Thyroid gland (tissue), 4 donors: ENCODE measurements at regions not wholly inside any gene's neighbourhood (a gene's known extent, or its start where the extent isn't known, plus 50 kb on each side); places are given as distances from the start of the nearest gene placed in this dataset.

Experiments used
- DNase-seq, 2 donors: peaks; one replicate each; pipeline ENCODE4 v3.0.0-alpha.2; 2019
- H3K27ac ChIP-seq, 3 donors: fragments of 200-600 bp; sonication (generic); 1 replicate in 2 of 3; 2 replicates in 1 of 3; pipeline ENCODE4 v1.5.1; 2016 to 2019; ENCODE audit warnings: mild to moderate bottlenecking in 1 of 3, moderate library complexity in 1 of 3
- H3K27me3 ChIP-seq: fragments of 200-600 bp; sonication (generic); one replicate; pipeline ENCODE4 v1.5.1; 2019
- H3K36me3 ChIP-seq, 2 donors: fragments of 200-600 bp; sonication (generic); one replicate each; pipeline ENCODE4 v1.5.1; 2016 to 2019
- H3K4me1 ChIP-seq, 2 donors: fragments of 200-600 bp; sonication (generic); one replicate each; pipeline ENCODE4 v1.5.1; 2017 to 2019
- H3K4me3 ChIP-seq, 3 donors: fragments of 200-600 bp; sonication (generic); replicated peaks in 1 of 3; 1 replicate in 2 of 3; 2 replicates in 1 of 3; pipeline ENCODE4 v1.5.1; 2016; ENCODE audit warnings: mild to moderate bottlenecking in 1 of 3
- H3K9me3 ChIP-seq: fragments of 200-600 bp; sonication (generic); one replicate; pipeline ENCODE4 v1.5.1; 2017
- POLR2A ChIP-seq, 2 donors: fragments of 450-650 bp; IDR thresholded peaks; one replicate each; pipeline ENCODE4 v1.6.1; 2017; ENCODE audit warnings: antibody characterized with exemption in 2 of 2, mild to moderate bottlenecking in 2 of 2, moderate library complexity in 1 of 2
- WGBS, 2 donors: methylation state at CpG; one replicate each; pipeline ENCODE4 v1.1.5; 2017; 5-methylcytosine and 5-hydroxymethylcytosine counted together
- intact Hi-C: fragments of 100-400 bp; cut with DNase I; formaldehyde crosslinking; loops from one replicate; pipeline ENCODE4 v1.15.1; 2023
- TF ChIP-seq, protein P1 (sequence below), 6 experiments: fragments of 200-600 bp in 3 of 6; fragments of 450-650 bp in 3 of 6; sonication (generic) in 3 of 6; IDR thresholded peaks; one replicate each; pipeline ENCODE4 v1.5.1; 2016 to 2019; ENCODE audit warnings: antibody characterized with exemption in 6 of 6, mild to moderate bottlenecking in 2 of 6, inconsistent platforms in 1 of 6, moderate library complexity in 1 of 6

DNA sequence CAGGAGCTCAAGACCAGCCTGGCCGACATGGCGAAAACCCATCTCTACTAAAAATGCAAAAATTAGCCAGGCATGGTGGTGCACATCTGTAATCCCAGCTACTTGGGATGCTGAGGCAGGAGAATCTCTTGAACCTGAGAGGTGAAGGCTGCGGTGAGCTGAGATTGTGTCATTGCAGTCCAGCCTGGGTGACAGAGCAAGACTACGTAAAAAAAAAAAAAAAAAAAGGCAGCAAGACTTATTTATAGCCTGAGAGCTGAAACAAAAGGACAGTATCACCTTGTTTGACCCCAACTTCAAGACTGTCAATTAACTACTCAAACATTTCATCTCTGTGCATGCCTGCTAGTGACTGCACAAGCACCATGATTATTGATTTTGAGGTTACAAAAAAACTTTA is 478.9 kb upstream of the GBE1 start:
- WGBS, 2 donors: 85 to 88% methylated on average over 4 of the region's 4 CpGs
- H3K4me1 ChIP-seq: no peaks in the 10 kb centered on the region

DNA sequence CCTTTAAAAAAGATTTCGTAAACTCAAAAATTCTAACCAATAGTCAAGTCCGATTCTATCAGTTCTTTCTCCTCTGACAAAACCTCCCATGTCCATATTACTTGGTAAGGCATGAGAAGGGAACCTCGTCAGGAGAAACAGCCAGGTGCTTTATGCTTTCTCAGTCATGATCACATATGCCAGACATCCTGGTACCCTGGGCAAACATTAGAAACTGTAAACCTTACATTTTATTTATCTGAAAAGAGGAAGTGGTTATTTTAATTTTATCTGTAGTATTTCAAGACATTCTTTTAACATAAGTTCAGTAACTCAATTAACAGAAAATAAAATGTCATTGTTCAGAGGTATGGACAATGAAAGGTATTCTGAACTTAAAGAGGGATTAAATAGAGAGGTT is 474.8 kb upstream of the GBE1 start:
- intact Hi-C loops: no loop called here
- no peak for DNase-seq
- TF ChIP-seq, protein P1, sequence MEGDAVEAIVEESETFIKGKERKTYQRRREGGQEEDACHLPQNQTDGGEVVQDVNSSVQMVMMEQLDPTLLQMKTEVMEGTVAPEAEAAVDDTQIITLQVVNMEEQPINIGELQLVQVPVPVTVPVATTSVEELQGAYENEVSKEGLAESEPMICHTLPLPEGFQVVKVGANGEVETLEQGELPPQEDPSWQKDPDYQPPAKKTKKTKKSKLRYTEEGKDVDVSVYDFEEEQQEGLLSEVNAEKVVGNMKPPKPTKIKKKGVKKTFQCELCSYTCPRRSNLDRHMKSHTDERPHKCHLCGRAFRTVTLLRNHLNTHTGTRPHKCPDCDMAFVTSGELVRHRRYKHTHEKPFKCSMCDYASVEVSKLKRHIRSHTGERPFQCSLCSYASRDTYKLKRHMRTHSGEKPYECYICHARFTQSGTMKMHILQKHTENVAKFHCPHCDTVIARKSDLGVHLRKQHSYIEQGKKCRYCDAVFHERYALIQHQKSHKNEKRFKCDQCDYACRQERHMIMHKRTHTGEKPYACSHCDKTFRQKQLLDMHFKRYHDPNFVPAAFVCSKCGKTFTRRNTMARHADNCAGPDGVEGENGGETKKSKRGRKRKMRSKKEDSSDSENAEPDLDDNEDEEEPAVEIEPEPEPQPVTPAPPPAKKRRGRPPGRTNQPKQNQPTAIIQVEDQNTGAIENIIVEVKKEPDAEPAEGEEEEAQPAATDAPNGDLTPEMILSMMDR (IDR thresholded peaks at IDR 0.05): no peak
- no peak for TF ChIP-seq POLR2A (IDR thresholded peaks at IDR 0.05)
- no peak overlapping the region for H3K27ac ChIP-seq
- H3K27me3 ChIP-seq: no peaks in the 10 kb centered on the region
- H3K9me3 ChIP-seq: no peaks in the 10 kb centered on the region
- H3K4me3 ChIP-seq: no peak overlapping the region
- no peaks in the 10 kb centered on the region for H3K4me1 ChIP-seq
- H3K36me3 ChIP-seq: no peaks in the 10 kb centered on the region
- WGBS, 2 donors: 89 to 91% methylated on average over 3 of the region's 3 CpGs

More for the DNA sequence above, 478.9 kb upstream of the GBE1 start:
- no peaks in the 10 kb centered on the region for H3K27me3 ChIP-seq
- intact Hi-C loops: no loop called here
- no peaks in the 10 kb centered on the region for H3K9me3 ChIP-seq
- no peaks in the 10 kb centered on the region for H3K36me3 ChIP-seq
- H3K27ac ChIP-seq: no peak overlapping the region
- TF ChIP-seq POLR2A (IDR thresholded peaks at IDR 0.05): no peak
- TF ChIP-seq, protein P1 (IDR thresholded peaks at IDR 0.05): no peak
- no peak for DNase-seq
- H3K4me3 ChIP-seq: no peak overlapping the region

- intact Hi-C loops: no loop called here
- no peaks in the 10 kb centered on the region for H3K4me1 ChIP-seq
- no peaks in the 10 kb centered on the region for H3K9me3 ChIP-seq
- no peak for DNase-seq
- WGBS, 2 donors: 60 to 62% methylated on average over 4 of the region's 4 CpGs
- TF ChIP-seq POLR2A (IDR thresholded peaks at IDR 0.05): no peak
- TF ChIP-seq, protein P1 (IDR thresholded peaks at IDR 0.05): no peak
- H3K36me3 ChIP-seq: no peaks in the 10 kb centered on the region
- no peaks in the 10 kb centered on the region for H3K27me3 ChIP-seq
- H3K27ac ChIP-seq: no peak overlapping the region
- no peak overlapping the region for H3K4me3 ChIP-seq
Observed at GRCh38 chr3:82229397-82229796, 468.0 kb upstream of the GBE1 start.

GRCh38 chr3:82224661-82225060 is 463.2 kb upstream of the GBE1 start:
- intact Hi-C loops: no loop called here
- no peak for TF ChIP-seq POLR2A (IDR thresholded peaks at IDR 0.05)
- TF ChIP-seq, protein P1 (IDR thresholded peaks at IDR 0.05): no peak
- H3K4me1 ChIP-seq: no peaks in the 10 kb centered on the region
- no peaks in the 10 kb centered on the region for H3K27me3 ChIP-seq
- 54 to 60% methylated on average over 3 to 4 of the region's 4 CpGs for WGBS, 2 donors
- no peak overlapping the region for H3K4me3 ChIP-seq
- H3K9me3 ChIP-seq: no peaks in the 10 kb centered on the region
- no peak for DNase-seq
- H3K36me3 ChIP-seq: no peaks in the 10 kb centered on the region
- H3K27ac ChIP-seq: no peak overlapping the region

GRCh38 chr3:82222401-82222800 is 461.0 kb upstream of the GBE1 start:
- H3K9me3 ChIP-seq: no peaks in the 10 kb centered on the region
- H3K36me3 ChIP-seq: no peaks in the 10 kb centered on the region
- no peak for DNase-seq
- intact Hi-C loops: no loop called here
- no peaks in the 10 kb centered on the region for H3K4me1 ChIP-seq
- no peak overlapping the region for H3K4me3 ChIP-seq
- H3K27ac ChIP-seq: no peak overlapping the region
- WGBS, 2 donors: 71 to 84% methylated on average over 1 of the region's 1 CpG
- H3K27me3 ChIP-seq: no peaks in the 10 kb centered on the region
- TF ChIP-seq, protein P1 (IDR thresholded peaks at IDR 0.05): no peak
- no peak for TF ChIP-seq POLR2A (IDR thresholded peaks at IDR 0.05)
